ENCODE measurements at regions not wholly inside any gene's neighbourhood (a gene's known extent, or its start where the extent isn't known, plus 50 kb on each side); places are given as distances from the start of the nearest gene placed in this dataset.

GRCh38 chr11:112361396-112361795 is 100.7 kb upstream of the PLET1 start:
- FAIRE-seq = no peak

- FAIRE-seq = no peak
These were observed 102.9 kb upstream of the PLET1 start for GRCh38 chr11:112363527-112363926.

GRCh38 chr11:112364962-112365481 is 104.4 kb upstream of the PLET1 start:
- no peak for FAIRE-seq

GRCh38 chr11:112366012-112366411 is 105.4 kb upstream of the PLET1 start:
- no peak for FAIRE-seq

- FAIRE-seq = no peak
These were observed 106.1 kb upstream of the PLET1 start for GRCh38 chr11:112366777-112367176.

- no peak for FAIRE-seq
These were observed 106.8 kb upstream of the PLET1 start for GRCh38 chr11:112367461-112367860.

- no peak for FAIRE-seq
These were observed 107.2 kb upstream of the PLET1 start for GRCh38 chr11:112367895-112368294.

GRCh38 chr11:112368381-112368780 is 107.7 kb upstream of the PLET1 start:
- no peak for FAIRE-seq

GRCh38 chr11:112369374-112369773 is 108.7 kb upstream of the PLET1 start:
- FAIRE-seq = no peak

- no peak for FAIRE-seq
These were observed 109.3 kb upstream of the PLET1 start for GRCh38 chr11:112369916-112370315.

- FAIRE-seq = no peak
These were observed 114.0 kb upstream of the PLET1 start for GRCh38 chr11:112374486-112375140.

GRCh38 chr11:112377946-112378345 is 117.3 kb upstream of the PLET1 start:
- no peak for FAIRE-seq

GRCh38 chr11:112380464-112380863 is 119.8 kb upstream of the PLET1 start:
- FAIRE-seq = no peak

- no peak for FAIRE-seq
These were observed 120.9 kb upstream of the PLET1 start for GRCh38 chr11:112381578-112381977.

- no peak for FAIRE-seq
These were observed 121.9 kb upstream of the PLET1 start for GRCh38 chr11:112382561-112382960.

- FAIRE-seq = no peak
These were observed 127.8 kb upstream of the PLET1 start for GRCh38 chr11:112388496-112388895.

GRCh38 chr11:112391086-112391485 is 130.4 kb upstream of the PLET1 start:
- FAIRE-seq = no peak

- FAIRE-seq = no peak
These were observed 132.2 kb upstream of the PLET1 start for GRCh38 chr11:112392904-112393303.

GRCh38 chr11:112394304-112394703 is 133.6 kb upstream of the PLET1 start:
- no peak for FAIRE-seq

- no peak for FAIRE-seq
These were observed 135.4 kb upstream of the PLET1 start for GRCh38 chr11:112396076-112396475.

GRCh38 chr11:112398798-112399478 is 138.3 kb upstream of the PLET1 start:
- FAIRE-seq = no peak

- no peak for FAIRE-seq
These were observed 139.9 kb upstream of the PLET1 start for GRCh38 chr11:112400476-112401014.

- no peak for FAIRE-seq
These were observed 140.5 kb upstream of the PLET1 start for GRCh38 chr11:112401036-112401769.

- no peak for FAIRE-seq
These were observed 142.8 kb upstream of the PLET1 start for GRCh38 chr11:112403432-112403831.
